HG03442 (cell line): ENCODE measurements at regions not wholly inside any gene's neighbourhood (a gene's known extent, or its start where the extent isn't known, plus 50 kb on each side); places are given as distances from the start of the nearest gene placed in this dataset.

Experiments
- ATAC-seq: cut with Tn5 transposase; IDR thresholded peaks from one replicate; pipeline ENCODE4 v1.9.1; 2021; ENCODE audit warnings: mild to moderate bottlenecking, moderate library complexity; ENCODE audit not compliant: unreplicated experiment

DNA sequence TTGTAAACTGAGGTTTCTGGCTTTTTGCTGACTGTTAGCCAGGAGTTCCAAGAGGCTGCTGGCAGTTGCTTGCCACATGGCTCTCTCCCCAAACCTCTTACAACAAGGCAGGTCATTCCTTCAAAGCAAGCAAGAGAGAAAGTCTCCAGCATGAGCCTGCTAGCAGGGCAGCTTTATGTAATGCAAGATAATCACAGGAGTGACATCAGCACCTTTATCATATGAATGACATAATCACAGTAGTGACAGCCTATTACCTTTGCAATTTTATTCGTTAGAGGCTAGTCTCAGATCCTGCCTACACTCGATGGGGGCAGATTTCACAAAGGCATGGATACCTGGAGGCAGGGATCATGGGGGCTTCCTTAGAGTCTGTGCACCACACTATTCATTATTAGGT lies 79.5 kb upstream of the KCNJ16 start:
- ATAC-seq = no peak

DNA sequence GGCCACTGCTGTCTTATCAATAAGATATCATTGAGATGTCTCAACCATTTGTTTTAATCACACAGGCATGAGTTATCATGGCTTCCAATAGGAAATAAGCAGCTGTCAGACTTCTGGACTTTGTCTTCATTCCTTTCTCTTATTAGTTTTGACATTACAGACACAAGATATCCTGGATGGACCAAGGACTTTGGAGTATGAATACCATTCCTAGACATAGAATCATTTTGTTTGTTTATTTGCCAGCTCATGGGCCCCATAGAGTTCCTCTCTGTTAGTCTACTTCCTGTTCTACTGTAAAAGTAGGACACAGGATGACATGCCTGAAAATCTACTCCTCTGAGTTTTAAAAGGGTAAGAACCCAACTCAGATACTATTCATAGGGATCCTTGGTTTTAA lies 77.7 kb upstream of the KCNJ16 start:
- no peak for ATAC-seq

DNA sequence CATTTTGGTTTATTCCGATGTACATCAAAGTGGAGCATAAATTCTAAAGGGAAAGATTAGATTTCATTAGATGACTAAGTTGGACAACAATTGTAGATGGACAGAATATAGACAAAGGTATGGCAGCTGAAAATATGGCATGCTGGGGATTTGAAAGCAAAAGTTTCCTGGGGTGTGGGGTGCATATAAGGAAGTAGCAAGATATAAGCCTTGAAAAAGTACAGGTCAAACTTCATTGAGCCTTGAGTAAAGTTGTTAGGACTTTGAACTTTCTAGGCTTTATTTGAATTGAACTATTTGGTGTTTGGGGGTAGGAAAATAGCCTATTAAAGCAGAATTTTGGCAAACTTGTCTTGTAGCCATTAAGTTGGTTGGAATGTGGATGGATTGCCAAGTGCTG lies 75.8 kb upstream of the KCNJ16 start:
- ATAC-seq = no peak

DNA sequence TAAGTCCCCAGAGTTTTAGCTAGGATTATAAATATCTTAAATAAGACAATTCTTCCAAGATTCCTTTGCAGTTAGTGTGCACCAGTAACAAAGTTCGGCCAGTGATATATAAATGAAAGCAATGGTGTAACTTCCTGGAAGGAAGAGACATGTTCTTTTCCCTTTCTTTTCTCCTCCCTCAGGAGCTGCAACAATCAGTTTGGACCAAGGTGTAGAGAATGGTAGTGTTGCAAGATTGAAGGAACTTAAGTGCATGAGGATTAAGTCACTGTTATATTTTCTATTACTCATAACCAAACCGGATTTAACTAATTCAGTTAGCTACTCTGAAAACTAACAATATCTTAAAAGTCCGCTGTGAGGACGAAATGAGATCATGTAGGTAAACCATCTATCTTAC lies 68.9 kb upstream of the KCNJ16 start:
- no peak for ATAC-seq

DNA sequence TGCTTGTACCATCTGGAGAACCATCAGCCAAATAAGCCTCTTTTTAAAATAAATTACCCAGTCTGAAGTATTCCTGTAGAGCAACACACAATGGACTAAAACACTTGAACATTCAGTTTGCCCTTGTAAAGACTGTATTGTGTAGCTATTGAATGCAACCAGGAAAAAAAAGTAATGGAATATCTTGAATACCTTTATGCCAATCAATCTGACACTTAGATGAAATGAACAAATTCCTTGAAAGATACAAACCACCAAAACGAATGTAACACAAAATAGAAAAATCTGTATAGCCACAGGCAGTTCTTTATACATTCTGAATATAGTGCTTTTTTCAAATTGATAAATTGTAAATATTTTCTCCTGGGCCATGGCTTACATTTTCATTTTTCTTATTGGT lies 63.3 kb upstream of the KCNJ16 start:
- ATAC-seq = no peak

DNA sequence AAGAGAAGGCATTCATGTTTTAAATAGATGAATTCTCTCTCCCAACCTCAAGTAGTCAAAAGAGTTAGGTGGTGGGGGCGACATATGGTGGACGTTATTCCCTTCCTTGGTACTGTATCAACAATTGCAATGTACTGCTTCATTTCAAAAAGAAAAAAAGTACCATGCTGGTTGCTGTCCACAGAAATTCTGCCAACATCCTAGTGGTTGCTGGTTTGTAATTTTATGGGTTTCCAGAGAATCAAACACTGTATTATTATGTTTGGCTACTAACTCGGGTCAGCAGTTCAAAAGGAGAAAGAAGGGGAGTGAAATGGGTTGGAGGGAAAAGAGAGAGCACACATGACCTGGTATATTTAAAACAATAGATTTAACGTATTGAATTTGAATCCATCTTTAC lies 61.1 kb upstream of the KCNJ16 start:
- no peak for ATAC-seq

DNA sequence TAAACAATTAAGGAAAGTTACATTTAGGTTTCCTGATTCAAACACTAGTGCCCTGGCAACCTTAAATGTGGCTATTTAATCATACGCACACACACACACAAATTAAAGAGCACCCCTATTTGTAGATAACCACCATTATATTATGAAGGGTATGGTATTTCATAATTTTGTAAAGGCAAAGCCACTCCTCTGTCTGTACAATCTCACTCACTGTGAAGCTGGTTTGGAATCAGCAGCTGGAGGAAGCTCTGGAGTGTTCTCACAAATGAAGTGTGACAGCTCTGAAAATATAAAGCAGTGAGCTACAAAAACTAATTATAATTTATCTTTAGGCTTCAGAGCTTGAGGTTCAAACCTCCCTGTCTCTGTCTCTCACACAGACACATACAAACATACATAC lies 57.9 kb upstream of the KCNJ16 start:
- no peak for ATAC-seq

DNA sequence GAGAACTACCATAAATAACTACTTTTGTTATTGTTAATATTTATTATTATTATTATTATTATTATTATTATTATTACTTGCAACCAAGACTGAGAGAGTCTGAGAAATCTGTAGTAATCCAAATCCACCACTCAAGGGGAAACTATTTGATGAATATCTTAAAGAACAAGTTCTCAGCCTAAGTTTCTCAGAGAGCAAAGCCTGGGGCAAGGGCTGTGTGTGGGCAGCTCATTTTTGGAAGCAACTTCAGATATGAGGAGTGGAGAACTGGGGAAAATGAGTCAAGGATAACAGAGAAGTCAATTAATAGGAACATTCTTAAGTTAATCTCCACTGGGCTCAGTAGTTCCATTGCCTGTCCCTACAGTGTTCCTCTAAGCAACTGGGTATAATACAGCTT lies 57.1 kb upstream of the KCNJ16 start:
- no peak for ATAC-seq

DNA sequence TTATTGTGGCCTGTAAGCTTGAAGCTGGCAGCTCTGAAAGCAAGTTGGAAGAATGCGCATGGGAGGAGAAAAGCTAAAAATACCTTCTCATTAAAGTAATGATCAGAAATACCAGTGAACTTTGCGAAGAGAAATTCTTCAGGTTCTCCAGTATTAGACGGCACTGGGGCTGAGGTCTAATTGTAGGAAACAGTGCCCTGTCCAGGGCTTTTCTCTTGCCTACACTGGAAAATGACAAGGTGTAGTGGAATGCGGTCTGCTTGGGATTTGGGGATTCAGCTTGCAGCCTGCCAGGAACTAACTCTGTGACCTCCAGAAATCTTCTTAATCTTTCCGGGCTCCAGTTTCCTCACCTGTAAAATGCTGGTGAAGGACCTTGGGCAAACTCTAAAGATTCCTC lies 53.3 kb upstream of the KCNJ16 start:
- ATAC-seq = no peak

DNA sequence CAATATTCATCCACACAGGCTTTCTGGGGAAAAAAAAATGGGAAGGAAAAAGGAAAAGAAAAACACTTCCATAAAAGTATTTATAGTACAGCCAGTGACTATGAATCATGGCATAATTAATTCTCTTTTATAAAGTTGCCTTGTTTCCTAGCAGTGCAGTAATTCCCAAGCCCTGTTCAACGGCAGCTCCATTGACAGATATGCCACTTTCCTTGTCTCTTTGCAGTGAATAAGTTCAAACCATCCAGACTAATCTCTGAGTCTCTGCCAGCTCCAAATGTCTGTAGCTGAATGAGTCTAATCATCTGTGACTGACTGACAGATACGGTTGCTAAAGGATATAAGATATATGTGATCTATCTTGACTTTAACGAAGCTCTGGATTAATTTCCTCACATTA lies 52.9 kb upstream of the KCNJ16 start:
- no peak for ATAC-seq

DNA sequence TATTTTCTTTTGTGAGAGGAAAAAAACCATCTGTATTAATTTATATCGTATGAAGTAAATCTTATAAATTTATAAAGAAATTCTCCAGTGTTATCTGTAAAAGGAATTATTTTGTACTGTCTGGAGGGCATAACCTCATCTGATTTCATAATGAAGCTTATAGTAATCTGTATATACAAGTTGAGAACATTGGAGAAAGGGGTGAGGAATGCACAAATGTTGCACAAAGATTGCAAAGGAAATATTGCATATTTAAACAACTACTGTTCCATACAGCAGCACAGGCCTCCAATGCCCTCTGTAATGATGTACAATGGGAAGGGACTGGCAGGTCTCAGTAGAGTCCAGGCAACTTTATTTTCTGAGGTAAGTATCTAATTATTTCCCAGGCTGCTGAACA lies 50.8 kb upstream of the KCNJ16 start:
- no peak for ATAC-seq
